ENCODE measurements at regions not wholly inside any gene's neighbourhood (a gene's known extent, or its start where the extent isn't known, plus 50 kb on each side); places are given as distances from the start of the nearest gene placed in this dataset.

DNA sequence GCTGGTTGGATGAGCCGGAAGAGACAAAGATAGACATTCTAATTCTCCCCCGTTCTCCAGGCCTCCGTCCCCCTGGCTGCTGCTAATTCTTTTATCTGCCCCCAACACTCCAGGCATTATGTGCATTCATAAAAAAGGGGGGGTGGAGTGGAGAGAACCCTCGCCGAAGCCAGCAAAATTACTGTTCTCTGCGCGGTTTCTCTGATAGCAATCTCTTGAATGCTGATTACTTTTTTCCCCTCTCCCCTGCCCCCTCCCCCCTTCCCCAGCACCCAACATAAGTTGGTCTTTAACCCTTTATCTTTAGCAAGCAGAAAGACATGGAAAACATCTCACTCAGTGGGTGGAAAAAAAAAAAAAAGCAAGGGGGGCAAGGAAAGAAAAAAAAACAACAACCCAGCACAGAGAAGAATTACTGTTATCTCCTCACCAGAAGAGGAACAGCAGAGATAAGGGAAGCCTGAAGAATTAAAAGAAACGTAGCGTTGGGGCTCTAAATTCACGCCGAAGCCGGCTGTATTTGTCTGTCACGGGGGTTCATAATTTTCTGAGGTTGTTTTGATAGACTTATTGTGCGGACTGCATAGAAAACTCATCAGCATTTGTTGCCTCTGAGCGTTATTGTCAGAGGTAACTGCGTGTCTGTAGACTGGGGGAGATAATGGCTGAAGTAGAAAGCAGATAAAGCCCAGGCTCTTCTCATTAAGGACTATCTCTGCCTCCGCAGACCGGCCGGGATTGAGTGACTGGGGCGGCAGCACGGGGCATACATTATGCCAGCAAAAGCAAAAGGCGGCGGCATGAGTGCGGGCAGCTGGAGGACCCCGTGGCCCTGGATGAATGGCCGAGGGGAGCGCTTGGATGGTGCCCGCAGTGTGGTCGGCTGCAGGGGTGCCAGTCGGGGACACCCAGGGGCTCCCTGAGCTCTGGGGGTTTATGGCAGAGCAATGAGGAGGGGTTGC, 126.9 kb downstream of the MRM1 start:
- TF ChIP-seq, protein P1, sequence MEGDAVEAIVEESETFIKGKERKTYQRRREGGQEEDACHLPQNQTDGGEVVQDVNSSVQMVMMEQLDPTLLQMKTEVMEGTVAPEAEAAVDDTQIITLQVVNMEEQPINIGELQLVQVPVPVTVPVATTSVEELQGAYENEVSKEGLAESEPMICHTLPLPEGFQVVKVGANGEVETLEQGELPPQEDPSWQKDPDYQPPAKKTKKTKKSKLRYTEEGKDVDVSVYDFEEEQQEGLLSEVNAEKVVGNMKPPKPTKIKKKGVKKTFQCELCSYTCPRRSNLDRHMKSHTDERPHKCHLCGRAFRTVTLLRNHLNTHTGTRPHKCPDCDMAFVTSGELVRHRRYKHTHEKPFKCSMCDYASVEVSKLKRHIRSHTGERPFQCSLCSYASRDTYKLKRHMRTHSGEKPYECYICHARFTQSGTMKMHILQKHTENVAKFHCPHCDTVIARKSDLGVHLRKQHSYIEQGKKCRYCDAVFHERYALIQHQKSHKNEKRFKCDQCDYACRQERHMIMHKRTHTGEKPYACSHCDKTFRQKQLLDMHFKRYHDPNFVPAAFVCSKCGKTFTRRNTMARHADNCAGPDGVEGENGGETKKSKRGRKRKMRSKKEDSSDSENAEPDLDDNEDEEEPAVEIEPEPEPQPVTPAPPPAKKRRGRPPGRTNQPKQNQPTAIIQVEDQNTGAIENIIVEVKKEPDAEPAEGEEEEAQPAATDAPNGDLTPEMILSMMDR (IDR thresholded peaks at IDR 0.05; ENCODE audit: control insufficient read depth, insufficient read depth, low read depth, low read length, missing control alignments), result no peak
- no peak for DNase-seq (ENCODE audit: low read depth)
- H3K4me3 ChIP-seq (ENCODE audit: control insufficient read depth, low read depth, low read length), result no peak overlapping the region

GRCh38 chr17:36730095-36730808, 128.9 kb downstream of the MRM1 start:
- H3K4me3 ChIP-seq (ENCODE audit: control insufficient read depth, low read depth, low read length), result no peak overlapping the region
- no peak for DNase-seq (ENCODE audit: low read depth)
- TF ChIP-seq, protein P1 (IDR thresholded peaks at IDR 0.05; ENCODE audit: control insufficient read depth, insufficient read depth, low read depth, low read length, missing control alignments), result no peak

GRCh38 chr17:36730857-36731490, 129.6 kb downstream of the MRM1 start:
- no peak for DNase-seq (ENCODE audit: low read depth)
- TF ChIP-seq, protein P1 (IDR thresholded peaks at IDR 0.05; ENCODE audit: control insufficient read depth, insufficient read depth, low read depth, low read length, missing control alignments), result no peak
- no peak overlapping the region for H3K4me3 ChIP-seq (ENCODE audit: control insufficient read depth, low read depth, low read length)

DNA sequence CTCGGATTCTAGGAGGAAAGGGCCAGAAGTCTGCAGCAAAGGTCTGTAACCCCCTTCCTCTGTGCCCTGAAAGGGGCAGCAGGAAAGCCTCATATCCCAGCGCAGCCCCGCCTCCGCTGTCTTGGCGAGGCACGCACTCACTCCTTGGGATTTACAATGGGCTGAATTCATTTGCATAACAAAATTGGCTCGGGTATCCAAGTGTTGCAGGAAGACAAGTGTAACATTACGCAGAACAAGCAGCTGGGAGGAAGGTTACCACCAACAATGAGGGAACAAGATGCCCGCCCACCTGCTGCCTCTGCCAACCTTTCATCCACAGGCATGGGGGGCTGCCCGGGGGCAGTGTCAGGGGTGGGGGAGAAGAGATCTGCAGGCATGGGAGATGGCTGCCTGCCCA, 130.4 kb downstream of the MRM1 start:
- no peak for DNase-seq (ENCODE audit: low read depth)
- TF ChIP-seq, protein P1 (IDR thresholded peaks at IDR 0.05; ENCODE audit: control insufficient read depth, insufficient read depth, low read depth, low read length, missing control alignments), result no peak
- H3K4me3 ChIP-seq (ENCODE audit: control insufficient read depth, low read depth, low read length), result no peak overlapping the region

DNA sequence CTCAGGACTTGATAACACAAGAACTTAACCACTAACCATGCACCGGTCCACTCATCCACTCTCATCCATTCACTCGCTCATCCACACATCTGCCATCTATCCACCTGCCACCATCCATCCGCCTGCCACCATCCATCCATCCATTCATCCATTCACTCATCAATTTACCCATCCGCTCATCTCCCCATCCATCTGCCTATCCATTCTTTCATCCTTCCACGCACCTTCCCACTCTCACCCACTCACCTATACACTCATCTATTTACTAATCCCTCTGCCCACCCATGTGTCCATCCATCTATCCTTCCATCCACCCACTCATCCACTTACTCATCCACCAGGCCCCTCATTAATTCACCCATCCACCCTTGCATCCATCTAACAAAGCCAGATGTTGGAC, 131.0 kb downstream of the MRM1 start:
- TF ChIP-seq, protein P1 (IDR thresholded peaks at IDR 0.05; ENCODE audit: control insufficient read depth, insufficient read depth, low read depth, low read length, missing control alignments), result no peak
- no peak overlapping the region for H3K4me3 ChIP-seq (ENCODE audit: control insufficient read depth, low read depth, low read length)
- no peak for DNase-seq (ENCODE audit: low read depth)

Measured in AG09309 (cell line).